HG03039 (cell line): ENCODE measurements at regions not wholly inside any gene's neighbourhood (a gene's known extent, or its start where the extent isn't known, plus 50 kb on each side); places are given as distances from the start of the nearest gene placed in this dataset.
"Not testable (repeated sequence)": the region's sequence is repeated elsewhere in the genome, so short reads cannot be mapped to it uniquely, and the experiment has no call there.

ENCODE experiments used
- ATAC-seq: cut with Tn5 transposase; IDR thresholded peaks from one replicate; pipeline ENCODE4 v1.9.1; 2021; ENCODE audit warnings: mild to moderate bottlenecking, moderate library complexity; ENCODE audit not compliant: unreplicated experiment

DNA sequence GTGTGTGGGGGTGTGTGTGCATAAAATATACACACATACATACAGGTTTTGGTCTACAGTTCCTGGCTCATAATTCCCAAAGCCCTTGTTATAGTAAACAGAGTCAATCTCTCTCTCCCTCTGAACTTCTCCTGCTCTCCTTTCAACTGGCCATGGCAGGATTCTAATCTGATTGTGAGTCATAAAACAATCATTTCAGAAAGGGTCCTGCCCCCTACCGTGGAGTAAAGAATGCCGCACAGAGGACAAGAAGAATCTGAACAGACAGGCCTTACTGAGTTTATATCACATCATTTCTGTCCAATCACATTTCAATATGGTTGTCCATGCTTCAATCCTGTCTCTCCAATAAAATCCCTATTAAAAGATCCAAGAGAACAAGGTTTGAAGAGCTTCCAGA is 416.9 kb downstream of the FRK start:
- no peak for ATAC-seq

GRCh38 chr6:115634887-115635286 is 425.8 kb downstream of the FRK start:
- no peak for ATAC-seq

DNA sequence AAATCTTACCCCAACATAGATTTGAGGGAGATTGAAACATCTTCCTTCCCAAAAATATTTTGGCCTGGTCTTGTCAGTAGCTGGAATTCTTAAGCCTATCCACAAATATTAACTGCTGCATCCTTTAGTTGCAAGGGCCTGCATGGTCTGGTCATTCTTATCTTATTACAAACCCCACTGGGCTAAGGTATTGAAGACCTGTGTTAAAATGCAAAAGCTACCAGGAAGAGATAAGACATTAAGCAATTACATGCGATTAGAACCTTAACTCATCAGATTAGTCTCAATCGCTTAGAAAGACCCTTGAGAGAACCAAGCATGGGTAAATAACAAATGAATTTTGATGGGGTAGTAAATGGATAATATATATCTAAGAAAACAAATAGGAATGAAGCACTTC is 426.6 kb downstream of the FRK start:
- no peak for ATAC-seq

- ATAC-seq = no peak
Measured at GRCh38 chr6:115631028-115631427, 429.7 kb downstream of the FRK start.

DNA sequence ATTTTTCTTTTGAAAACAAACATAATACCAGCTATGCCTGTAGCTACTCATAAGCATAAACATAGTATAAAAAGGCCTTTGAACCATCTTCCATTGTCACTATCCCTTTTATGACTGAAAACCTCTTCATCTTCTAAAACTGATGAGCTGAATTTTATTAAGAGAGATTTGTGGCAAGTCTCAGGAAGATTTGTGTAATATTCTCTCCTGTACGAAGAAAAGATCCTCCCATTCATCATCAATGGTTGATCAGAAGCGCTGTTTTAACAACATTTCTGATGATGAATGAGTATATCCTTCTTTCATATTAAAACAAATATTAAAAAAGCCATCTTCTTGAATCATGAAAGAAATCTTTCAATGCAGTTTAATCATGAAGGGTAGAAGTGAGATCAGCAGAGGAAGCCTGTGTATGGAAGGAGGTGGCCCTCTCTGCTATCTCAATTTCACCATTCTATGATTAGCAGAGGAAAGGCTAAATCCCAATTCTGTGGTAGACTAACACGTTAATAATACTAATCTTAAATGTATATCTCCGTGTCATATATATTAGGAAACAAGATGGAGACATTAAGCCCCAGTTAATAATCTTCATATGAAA is 430.2 kb downstream of the FRK start:
- no peak for ATAC-seq

GRCh38 chr6:115629415-115629814 is 431.3 kb downstream of the FRK start:
- ATAC-seq = no peak

GRCh38 chr6:115618256-115618655 is 442.4 kb downstream of the FRK start:
- ATAC-seq = no peak

GRCh38 chr6:115617031-115617430 is 443.7 kb downstream of the FRK start:
- no peak for ATAC-seq

- no peak for ATAC-seq
Measured at GRCh38 chr6:115613488-115613887, 447.2 kb downstream of the FRK start.

DNA sequence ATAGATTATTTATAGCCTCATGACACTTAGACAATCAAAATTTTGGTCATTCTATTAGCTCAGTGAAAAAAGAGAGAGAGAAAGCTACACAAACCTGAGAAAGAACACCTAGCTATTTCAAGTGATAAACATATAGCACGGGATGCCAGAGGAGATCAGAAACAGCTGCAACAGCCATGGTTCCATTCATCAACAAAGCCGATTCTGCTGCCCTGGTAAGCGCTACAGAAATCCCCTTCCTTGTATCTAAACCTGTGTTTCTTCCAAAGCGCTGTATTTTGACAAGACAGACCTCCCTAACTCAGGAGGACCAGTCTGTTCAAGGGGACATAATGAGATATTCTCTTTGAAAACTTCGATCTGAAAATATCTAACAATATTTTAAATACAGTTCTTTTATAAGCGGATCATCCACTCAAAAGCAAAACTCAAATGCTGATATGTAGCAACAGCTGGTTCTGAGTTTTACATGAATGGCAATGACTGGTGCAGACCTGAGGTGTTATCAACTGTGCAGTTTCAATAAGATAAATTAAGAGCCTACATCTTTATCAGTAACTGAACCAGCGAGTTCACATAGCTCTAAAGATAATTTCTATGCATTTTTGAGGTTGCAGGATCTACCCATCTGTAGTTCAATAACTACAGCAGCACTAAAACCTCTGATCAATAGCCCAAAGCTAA is 447.8 kb downstream of the FRK start:
- ATAC-seq = no peak

DNA sequence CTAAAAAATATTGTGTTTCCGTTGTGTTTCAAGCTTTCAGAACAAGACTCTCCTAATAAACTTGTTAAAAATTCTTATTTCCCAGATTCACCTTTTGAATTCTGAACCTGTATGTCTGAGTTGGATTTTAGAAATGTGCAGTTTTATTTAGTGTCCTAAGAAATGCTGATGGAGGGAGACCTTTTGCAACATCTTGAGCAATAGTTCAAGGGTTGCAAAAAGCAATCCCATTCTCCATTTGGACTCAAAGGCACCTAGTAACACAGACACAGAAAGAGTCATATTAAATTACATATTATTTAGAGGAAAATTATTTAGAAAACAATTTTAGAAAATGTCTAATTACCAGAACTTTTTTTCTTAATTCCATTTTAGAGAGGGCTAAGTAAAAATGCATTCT is 448.5 kb downstream of the FRK start:
- ATAC-seq = no peak

DNA sequence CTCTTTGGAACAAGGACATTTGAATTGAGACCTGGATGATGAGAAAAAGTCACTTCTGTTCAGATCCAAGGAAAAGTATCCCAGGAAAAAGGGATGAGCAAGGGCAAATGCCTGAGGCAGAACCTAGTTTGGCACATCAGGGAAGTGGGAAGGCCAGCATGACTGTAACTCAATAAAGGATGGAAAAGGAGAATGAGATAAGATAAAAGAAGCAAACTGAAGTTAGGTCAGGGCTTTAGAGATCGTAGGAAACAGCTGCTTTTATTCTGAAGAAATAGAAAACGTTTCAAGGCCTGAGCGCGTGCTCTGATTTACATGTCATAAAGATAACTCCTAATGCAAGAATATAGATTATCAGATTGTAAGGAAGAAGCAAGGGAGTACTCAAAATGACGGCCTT is 450.0 kb downstream of the FRK start:
- no peak for ATAC-seq

GRCh38 chr6:115609111-115609510 is 451.6 kb downstream of the FRK start:
- no peak for ATAC-seq

DNA sequence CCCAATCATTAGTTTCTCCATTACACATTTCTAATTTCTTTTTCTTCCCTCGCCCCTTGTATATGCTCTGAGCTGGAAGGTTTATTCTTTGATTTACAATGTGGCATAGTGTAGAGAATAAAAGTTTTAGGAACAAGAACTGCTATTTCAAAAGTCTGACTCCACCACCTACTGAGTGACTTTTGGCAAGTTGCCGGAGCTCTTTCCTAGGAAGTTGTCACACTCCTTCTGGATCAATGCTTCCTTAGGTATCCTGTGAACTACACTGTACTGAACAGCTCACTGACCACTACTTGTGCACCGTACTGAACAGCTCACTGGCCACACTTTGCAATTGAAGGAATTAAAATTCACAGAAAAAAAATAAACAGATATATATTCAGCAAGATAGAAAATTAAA is 458.2 kb downstream of the FRK start:
- no peak for ATAC-seq

- ATAC-seq = no peak
Measured at GRCh38 chr6:115601509-115601908, 459.2 kb downstream of the FRK start.

GRCh38 chr6:115601064-115601463 is 459.6 kb downstream of the FRK start:
- no peak for ATAC-seq

- ATAC-seq = no peak
Measured at GRCh38 chr6:115594891-115595290, 465.8 kb downstream of the FRK start.

GRCh38 chr6:115592025-115592424 is 468.7 kb downstream of the FRK start:
- ATAC-seq = no peak

DNA sequence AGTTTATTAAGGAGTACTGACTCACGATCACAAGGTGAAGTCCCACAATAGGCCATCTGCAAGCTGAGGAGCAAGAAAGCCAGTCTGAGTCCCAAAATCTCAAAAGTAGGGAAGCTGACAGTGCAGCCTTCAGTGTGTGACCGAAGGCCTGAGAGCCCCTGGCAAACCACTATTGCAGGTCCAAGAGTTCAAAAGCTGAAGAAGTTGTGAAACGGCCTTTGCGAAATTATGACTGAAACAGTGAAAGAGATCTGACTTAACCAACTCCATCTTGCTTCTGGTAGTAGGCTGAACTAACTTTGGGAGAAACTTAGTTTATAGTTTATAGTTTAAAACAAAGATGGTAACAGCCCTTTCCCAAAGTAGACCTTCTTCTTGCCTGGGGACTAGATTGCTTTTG is 471.6 kb downstream of the FRK start:
- ATAC-seq = not testable (repeated sequence)

- ATAC-seq = no peak
Measured at GRCh38 chr6:115583290-115583689, 477.4 kb downstream of the FRK start.

GRCh38 chr6:115582386-115582785 is 478.3 kb downstream of the FRK start:
- no peak for ATAC-seq

- ATAC-seq = not testable (repeated sequence)
Measured at GRCh38 chr6:115579565-115579964, 481.1 kb downstream of the FRK start.

- no peak for ATAC-seq
Measured at GRCh38 chr6:115577270-115577669, 483.4 kb downstream of the FRK start.
